Naive thymus-derived CD4-positive, alpha-beta T cell (primary cell): ENCODE measurements at regions not wholly inside any gene's neighbourhood (a gene's known extent, or its start where the extent isn't known, plus 50 kb on each side); places are given as distances from the start of the nearest gene placed in this dataset.

ENCODE experiments used
- ATAC-seq: fragments of 150-1000 bp; cut with Tn5 transposase; 2 replicates; pipeline ENCODE4 v1.10.0; 2021; ENCODE audit warnings: mild to moderate bottlenecking, moderate library complexity
- CTCF ChIA-PET: fragments of 350-600 bp; sonication (Branson Sonifier 250); formaldehyde crosslinking; loops from one replicate; lab custom pipeline; 2021; ENCODE audit warnings: antibody characterized with exemption; lab: Charles Lee
- POLR2A ChIA-PET: fragments of 350-600 bp; sonication (Branson Sonifier 250); formaldehyde crosslinking; loops from one replicate; lab custom pipeline; 2021; ENCODE audit warnings: antibody characterized with exemption, inconsistent platforms; lab: Charles Lee
- DNase-seq, 9 donors: peaks; one replicate each; pipeline versions ENCODE4 v3.0.0 to v3.0.0-alpha.2; 2020 to 2022; ENCODE audit warnings: mixed read lengths in 1 of 9
- H3K27ac ChIP-seq: one replicate; pipeline ENCODE4 v1.7.0; 2013; ENCODE audit warnings: mild to moderate bottlenecking, low read depth, low read length, moderate library complexity
- H3K27me3 ChIP-seq, 2 donors: one replicate each; pipeline ENCODE4 v1.7.0; 2013; ENCODE audit warnings: low read length in 2 of 2, mild to moderate bottlenecking in 2 of 2, moderate library complexity in 2 of 2; ENCODE audit not compliant: control insufficient read depth in 2 of 2, insufficient read depth in 2 of 2
- H3K36me3 ChIP-seq, 3 experiments: 1 replicate in 2 of 3; 2 replicates in 1 of 3; pipeline ENCODE4 v1.7.0; 2013; ENCODE audit warnings: low read length in 3 of 3, mild to moderate bottlenecking in 3 of 3, moderate library complexity in 1 of 3; ENCODE audit not compliant: insufficient read depth in 3 of 3, control insufficient read depth in 2 of 3
- H3K4me1 ChIP-seq, 2 donors: one replicate each; pipeline ENCODE4 v1.7.0; 2013; ENCODE audit warnings: low read length in 2 of 2, mild to moderate bottlenecking in 2 of 2, moderate library complexity in 1 of 2; ENCODE audit not compliant: control insufficient read depth in 2 of 2, insufficient read depth in 2 of 2
- H3K4me3 ChIP-seq: 2 replicates; pipeline ENCODE4 v1.7.0; 2013; ENCODE audit warnings: mild to moderate bottlenecking, low read length
- H3K9me3 ChIP-seq, 3 experiments: 1 replicate in 2 of 3; 2 replicates in 1 of 3; pipeline ENCODE4 v1.7.0; 2013; ENCODE audit warnings: low read length in 3 of 3; ENCODE audit not compliant: control insufficient read depth in 2 of 3
- H3K27ac Mint-ChIP-seq, 9 donors: one replicate each; pipeline ENCODE4 v1.8.0; 2020 to 2022; ENCODE audit warnings: mixed read lengths in 9 of 9, mild to moderate bottlenecking in 8 of 9, moderate library complexity in 5 of 9, inconsistent platforms in 2 of 9
- H3K27me3 Mint-ChIP-seq, 5 donors: one replicate each; pipeline ENCODE4 v1.8.0; 2021 to 2022; ENCODE audit warnings: mixed read lengths in 5 of 5, mild to moderate bottlenecking in 1 of 5
- H3K36me3 Mint-ChIP-seq, 5 donors: one replicate each; pipeline ENCODE4 v1.8.0; 2020 to 2022; ENCODE audit warnings: mixed read lengths in 5 of 5, mild to moderate bottlenecking in 3 of 5, inconsistent platforms in 1 of 5
- H3K4me1 Mint-ChIP-seq, 7 donors: one replicate each; pipeline ENCODE4 v1.8.0; 2020 to 2022; ENCODE audit warnings: mixed read lengths in 7 of 7, mild to moderate bottlenecking in 3 of 7, inconsistent platforms in 1 of 7
- H3K4me3 Mint-ChIP-seq, 10 donors: one replicate each; pipeline ENCODE4 v1.8.0; 2020 to 2022; ENCODE audit warnings: mild to moderate bottlenecking in 10 of 10, mixed read lengths in 10 of 10, moderate library complexity in 6 of 10, inconsistent platforms in 2 of 10
- H3K9me3 Mint-ChIP-seq, 11 donors: one replicate each; pipeline ENCODE4 v1.8.0; 2020 to 2022; ENCODE audit warnings: mixed read lengths in 11 of 11, mild to moderate bottlenecking in 4 of 11, inconsistent platforms in 1 of 11, moderate library complexity in 1 of 11
- intact Hi-C, 2 donors: fragments of 100-400 bp; cut with micrococcal nuclease; formaldehyde crosslinking; loops; one replicate each; pipeline ENCODE4 v1.15.1; 2023

DNA sequence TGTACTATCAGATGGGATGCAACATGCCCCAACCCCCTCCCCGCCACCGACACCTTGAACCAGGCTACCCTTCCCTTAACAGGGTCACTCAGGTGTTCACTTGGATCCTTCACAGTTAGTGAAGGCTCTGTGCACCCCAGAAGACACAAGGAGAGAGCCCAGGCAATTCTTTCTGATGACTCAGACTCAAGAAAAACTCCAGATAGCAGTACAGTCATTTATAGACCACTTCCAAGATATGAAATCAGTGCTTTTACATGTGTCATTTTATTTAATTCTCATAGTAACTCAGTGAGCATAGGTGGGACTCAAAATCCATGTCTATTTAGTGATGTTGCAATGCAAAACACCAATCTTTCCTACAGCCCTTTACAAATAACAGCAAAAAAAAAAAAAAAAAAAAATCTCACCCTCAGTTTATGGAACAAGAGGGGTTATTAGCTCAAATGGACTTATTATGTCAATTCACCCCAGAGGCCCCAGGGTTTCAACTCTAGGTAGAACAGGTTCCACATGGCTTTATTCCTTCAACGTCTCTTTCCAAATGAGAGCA, 71.9 kb downstream of the FOXD1 start:
- Mint-ChIP-seq H3K4me3 (no peak overlapping the region), H3K36me3 (peaks cover 0 to 3% (median 0%) of the 10 kb centered on the region in 5 donors), H3K4me1 (peaks cover 5 to 20% (median 15%) of the 10 kb centered on the region in 7 donors), H3K9me3 (peaks cover 0 to 6% (median 0%) of the 10 kb centered on the region in 11 donors), H3K27me3 (peaks cover 80 to 86% (median 81%) of the 10 kb centered on the region in 5 donors), H3K27ac (no peak overlapping the region)
- Histone ChIP-seq H3K4me1 (peaks cover 6 to 15% of the 10 kb centered on the region in 2 donors), H3K36me3 (no peaks in the 10 kb centered on the region), H3K27ac (no peak overlapping the region), H3K4me3 (no peak overlapping the region), H3K9me3 (no peaks in the 10 kb centered on the region), H3K27me3 (peaks cover 13 to 35% of the 10 kb centered on the region in 2 donors)
- ChIA-PET POLR2A (no interaction called here), CTCF (interaction anchor here (0.9 kb wide), 1 partner anchor 11 kb away, joined by 3 read pairs; no protein-coding TSS in a partner anchor)
- ATAC-seq (no peak), DNase-seq (no peak)
- intact Hi-C loops, result no loop called here

DNA sequence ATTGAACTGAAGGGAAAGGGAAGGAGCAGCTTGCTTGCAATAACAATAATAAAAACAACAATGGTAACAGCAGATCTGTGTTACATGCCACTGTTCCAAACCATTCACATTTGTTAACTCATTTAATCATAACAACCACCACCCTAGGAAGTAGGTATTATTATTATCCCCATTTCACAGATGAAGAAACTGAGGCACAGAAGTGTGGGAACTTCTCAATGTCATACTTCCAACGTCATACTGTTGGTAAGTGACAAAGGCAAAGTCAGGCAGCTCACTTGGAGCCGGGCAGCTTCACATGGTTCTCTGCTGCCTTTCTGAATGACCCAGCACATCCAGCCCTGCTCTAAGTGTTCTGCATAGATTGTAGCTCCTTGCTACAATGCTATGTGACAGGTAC, 72.6 kb downstream of the FOXD1 start:
- POLR2A ChIA-PET, result no interaction called here
- peaks cover 13 to 28% of the 10 kb centered on the region in 2 donors for H3K27me3 ChIP-seq
- peaks cover 0 to 6% (median 0%) of the 10 kb centered on the region in 11 donors for H3K9me3 Mint-ChIP-seq
- ATAC-seq (no peak), DNase-seq (no peak)
- H3K36me3 ChIP-seq, result no peaks in the 10 kb centered on the region
- H3K4me3 Mint-ChIP-seq, result no peak overlapping the region
- no peak overlapping the region for H3K27ac ChIP-seq
- peaks cover 2 to 15% (median 11%) of the 10 kb centered on the region in 7 donors for H3K4me1 Mint-ChIP-seq
- no peak overlapping the region for H3K27ac Mint-ChIP-seq
- H3K9me3 ChIP-seq, result no peaks in the 10 kb centered on the region
- H3K36me3 Mint-ChIP-seq, result peaks cover 0 to 3% (median 0%) of the 10 kb centered on the region in 5 donors
- CTCF ChIA-PET, result no interaction called here
- intact Hi-C loops, result no loop called here
- no peak overlapping the region for H3K4me3 ChIP-seq
- peaks cover 81 to 88% (median 83%) of the 10 kb centered on the region in 5 donors for H3K27me3 Mint-ChIP-seq
- peaks cover 0 to 11% of the 10 kb centered on the region in 2 donors for H3K4me1 ChIP-seq

DNA sequence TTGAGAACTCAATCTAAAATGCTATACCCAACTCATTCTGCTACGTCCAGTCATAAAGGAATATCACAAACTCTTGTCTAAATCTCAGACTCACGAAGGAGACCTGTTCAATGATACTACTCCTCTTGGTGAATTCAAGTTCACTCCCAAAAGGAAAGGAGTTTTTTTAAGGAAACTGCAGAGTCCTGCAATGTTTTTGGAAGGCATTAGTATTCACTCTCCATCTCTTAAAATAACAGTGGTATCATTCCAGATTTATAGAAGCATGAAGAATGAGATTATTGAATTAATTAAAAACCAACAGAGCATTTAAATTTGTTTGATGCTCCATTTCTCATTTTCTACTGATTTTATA, 73.4 kb downstream of the FOXD1 start:
- no peak overlapping the region for H3K27ac Mint-ChIP-seq
- H3K27me3 Mint-ChIP-seq, result peaks cover 74 to 81% (median 77%) of the 10 kb centered on the region in 5 donors
- no peak overlapping the region for H3K4me3 Mint-ChIP-seq
- H3K4me1 Mint-ChIP-seq, result peaks cover 0 to 7% (median 4%) of the 10 kb centered on the region in 7 donors
- Histone ChIP-seq H3K9me3 (no peaks in the 10 kb centered on the region), H3K27ac (no peak overlapping the region), H3K36me3 (no peaks in the 10 kb centered on the region), H3K4me3 (no peak overlapping the region), H3K4me1 (peaks cover 0 to 3% of the 10 kb centered on the region in 2 donors), H3K27me3 (peaks cover 7 to 21% of the 10 kb centered on the region in 2 donors)
- CTCF ChIA-PET, result no interaction called here
- DNase-seq, result no peak
- no peaks in the 10 kb centered on the region for H3K36me3 Mint-ChIP-seq
- intact Hi-C loops, result no loop called here
- POLR2A ChIA-PET, result no interaction called here
- H3K9me3 Mint-ChIP-seq, result peaks cover 0 to 6% (median 0%) of the 10 kb centered on the region in 11 donors
- no peak for ATAC-seq

DNA sequence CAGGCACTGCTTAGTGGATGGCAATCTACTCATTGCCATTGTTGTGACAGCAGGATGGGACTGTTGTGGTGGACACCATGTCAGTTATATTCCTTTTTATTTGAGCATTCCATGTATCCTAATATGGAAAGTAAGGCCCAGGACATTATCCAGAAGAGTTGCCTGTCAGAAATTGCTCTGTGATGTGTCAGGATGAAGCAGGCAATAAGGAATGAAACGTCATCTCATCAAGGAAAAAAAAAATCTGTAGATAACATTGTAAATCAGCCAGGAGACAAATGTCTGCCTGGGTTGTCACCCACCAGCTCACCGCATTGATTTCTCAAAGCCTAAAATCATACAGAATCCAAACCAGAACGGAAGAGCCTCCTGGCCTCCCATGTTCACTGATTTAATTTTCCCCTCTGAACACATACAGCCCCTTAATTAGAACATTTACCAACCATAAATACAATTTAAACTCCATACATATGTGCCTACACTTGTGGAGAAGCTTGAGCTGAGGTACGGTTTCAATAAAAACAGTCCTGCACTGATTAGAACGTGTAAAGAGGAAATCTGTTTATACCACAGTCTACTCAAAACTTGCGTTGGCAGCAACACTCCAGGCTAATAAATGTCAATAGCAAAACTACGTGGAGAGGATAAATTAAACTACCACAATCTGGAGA, 73.9 kb downstream of the FOXD1 start:
- peaks cover 0 to 2% (median under 1%) of the 10 kb centered on the region in 7 donors for H3K4me1 Mint-ChIP-seq
- intact Hi-C loops, result no loop called here
- H3K4me1 ChIP-seq, result no peaks in the 10 kb centered on the region
- H3K36me3 ChIP-seq, result no peaks in the 10 kb centered on the region
- ChIA-PET CTCF (no interaction called here), POLR2A (no interaction called here)
- H3K27me3 ChIP-seq, result peaks cover 2 to 16% of the 10 kb centered on the region in 2 donors
- ATAC-seq (no peak), DNase-seq (no peak)
- H3K9me3 ChIP-seq, result no peaks in the 10 kb centered on the region
- peaks cover 68 to 81% (median 75%) of the 10 kb centered on the region in 5 donors for H3K27me3 Mint-ChIP-seq
- H3K36me3 Mint-ChIP-seq, result no peaks in the 10 kb centered on the region
- peaks cover 0 to 5% (median 0%) of the 10 kb centered on the region in 11 donors for H3K9me3 Mint-ChIP-seq
- H3K4me3 ChIP-seq, result no peak overlapping the region
- H3K27ac ChIP-seq, result no peak overlapping the region
- no peak overlapping the region for H3K4me3 Mint-ChIP-seq
- no peak overlapping the region for H3K27ac Mint-ChIP-seq

DNA sequence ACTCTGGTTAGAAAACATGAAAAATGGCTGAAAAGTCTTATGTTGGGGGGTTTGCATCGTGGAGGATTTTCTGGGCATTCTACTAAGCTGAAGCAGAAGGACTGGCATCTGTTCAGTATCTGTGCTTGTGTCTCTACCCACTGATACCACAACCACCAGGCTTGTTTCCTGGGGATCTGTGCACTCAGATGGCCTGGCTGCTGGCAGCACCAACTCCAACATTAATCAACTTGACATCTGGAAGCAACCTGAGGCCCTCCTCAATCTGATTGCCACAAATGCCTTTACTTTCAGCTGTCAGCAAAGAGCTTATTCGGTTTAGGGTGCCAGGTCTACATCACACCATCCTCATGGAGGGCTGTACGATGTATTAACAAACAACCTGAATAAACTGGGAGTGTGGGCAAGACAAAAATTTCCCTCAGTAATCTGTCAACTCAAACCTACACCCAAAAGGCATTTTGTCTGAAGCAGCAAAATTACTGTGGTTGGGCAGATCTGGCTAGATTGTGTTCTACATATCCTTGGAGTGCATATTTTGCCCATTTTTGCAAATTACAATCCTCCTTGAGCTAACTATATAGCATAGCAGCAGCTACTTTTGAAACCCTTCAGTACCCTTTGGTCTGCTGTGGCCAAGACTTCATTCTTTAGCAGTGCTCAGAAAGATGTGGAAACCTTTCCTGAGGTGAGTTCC, 74.6 kb downstream of the FOXD1 start:
- Histone ChIP-seq H3K27me3 (peaks cover 0 to 10% of the 10 kb centered on the region in 2 donors), H3K27ac (no peak overlapping the region), H3K9me3 (no peaks in the 10 kb centered on the region), H3K4me3 (no peak overlapping the region), H3K36me3 (no peaks in the 10 kb centered on the region), H3K4me1 (no peaks in the 10 kb centered on the region)
- intact Hi-C loops, result no loop called here
- ATAC-seq (no peak), DNase-seq (no peak)
- Mint-ChIP-seq H3K4me1 (peaks cover 0 to 2% (median 0%) of the 10 kb centered on the region in 7 donors), H3K4me3 (no peak overlapping the region), H3K9me3 (peaks cover 0 to 6% (median 0%) of the 10 kb centered on the region in 11 donors), H3K36me3 (no peaks in the 10 kb centered on the region), H3K27ac (no peak overlapping the region), H3K27me3 (peaks cover 61 to 79% (median 71%) of the 10 kb centered on the region in 5 donors)
- ChIA-PET POLR2A (no interaction called here), CTCF (no interaction called here)

DNA sequence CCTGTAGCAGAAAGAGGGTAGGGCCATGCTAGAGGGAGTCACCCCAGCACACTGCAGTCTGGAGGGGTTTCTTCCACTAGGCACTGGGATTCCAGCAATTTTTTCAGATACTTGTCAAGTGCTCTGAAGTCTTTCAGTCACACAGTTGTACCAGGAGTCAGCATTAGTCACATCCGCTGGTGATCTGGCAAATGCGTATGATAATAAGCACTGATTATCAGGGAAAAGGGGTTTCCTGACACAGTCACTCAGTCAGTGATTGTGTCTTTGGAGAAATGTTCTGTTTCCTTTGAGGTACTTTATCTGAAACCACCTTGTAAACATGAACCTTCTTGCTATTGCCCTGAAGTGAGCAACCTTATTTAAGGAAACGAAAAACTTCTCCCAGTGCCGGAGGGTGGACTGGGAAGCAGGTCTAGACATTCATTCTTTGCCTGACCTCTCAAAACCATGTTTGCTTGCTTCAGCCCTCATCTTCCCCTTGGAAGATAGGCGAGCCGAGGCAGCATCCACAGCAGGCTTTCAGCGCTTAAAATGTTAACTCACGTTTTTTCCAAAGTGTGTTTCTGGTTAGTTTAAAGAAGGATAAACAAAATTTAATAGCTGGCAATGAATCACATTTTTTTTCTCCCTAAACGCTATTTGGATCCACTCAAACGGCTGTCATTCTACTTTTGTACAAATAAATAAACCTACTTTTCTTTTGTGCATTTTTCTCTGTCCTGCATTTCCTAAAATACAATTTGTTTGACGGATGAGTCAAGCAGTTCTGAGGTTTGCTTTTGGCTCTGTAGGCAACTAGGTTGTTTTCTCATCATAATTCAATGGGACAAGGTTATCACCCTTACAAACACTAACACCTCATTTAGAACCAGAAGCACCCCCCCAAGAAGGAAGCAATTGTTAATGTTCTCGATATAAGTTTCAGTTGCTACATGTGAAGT, 77.7 kb downstream of the FOXD1 start:
- H3K4me1 Mint-ChIP-seq, result peaks cover 0 to 2% (median 0%) of the 10 kb centered on the region in 7 donors

More for the DNA sequence above, 77.7 kb downstream of the FOXD1 start:
- ATAC-seq (no peak), DNase-seq (no peak)
- Histone ChIP-seq H3K9me3 (no peaks in the 10 kb centered on the region), H3K27me3 (peaks cover 0 to 3% of the 10 kb centered on the region in 2 donors), H3K4me1 (no peaks in the 10 kb centered on the region), H3K27ac (no peak overlapping the region), H3K4me3 (no peak overlapping the region), H3K36me3 (no peaks in the 10 kb centered on the region)
- Mint-ChIP-seq H3K9me3 (peaks cover 0 to 5% (median 0%) of the 10 kb centered on the region in 11 donors), H3K36me3 (no peaks in the 10 kb centered on the region), H3K27me3 (peaks cover 44 to 71% (median 58%) of the 10 kb centered on the region in 5 donors), H3K4me3 (no peak overlapping the region), H3K27ac (no peak overlapping the region)
- CTCF ChIA-PET, result no interaction called here
- POLR2A ChIA-PET, result no interaction called here
- intact Hi-C loops, result no loop called here
